IMR-90 (cell line): ENCODE measurements at regions not wholly inside any gene's neighbourhood (a gene's known extent, or its start where the extent isn't known, plus 50 kb on each side); places are given as distances from the start of the nearest gene placed in this dataset.

Experiments used
- ATAC-seq: fragments of 200-7000 bp; cut with Tn5 transposase; 2 replicates; pipeline ENCODE4 v1.9.1; 2020; ENCODE audit warnings: low read depth, mild to moderate bottlenecking, moderate library complexity
- BruUV-seq: library from RNA; stranded (reverse); fragments of 400-500 nt; replicated peaks from 2 replicates; lab custom pipeline; 2021; lab: Mats Ljungman, UMichigan
- CTCF ChIA-PET: fragments of 300-600 bp; formaldehyde crosslinking; extraction: SDS; loops from one replicate; lab custom pipeline; 2021; ENCODE audit warnings: antibody characterized with exemption; lab: Yijun Ruan, JAX
- POLR2A ChIA-PET: fragments of 300-600 bp; sonication (Branson Sonifier 250); formaldehyde crosslinking; loops from one replicate; lab custom pipeline; 2022; ENCODE audit warnings: antibody characterized with exemption; ENCODE audit not compliant: unreplicated experiment; lab: Charles Lee
- DNase-seq: peaks from one replicate; pipeline ENCODE4 v3.0.0; 2013
- H2AFZ ChIP-seq: replicated peaks from 2 replicates; pipeline ENCODE3; 2013; ENCODE audit warnings: low read length, mild to moderate bottlenecking; ENCODE audit not compliant: poor library complexity
- H2AK5ac ChIP-seq: 2 replicates; pipeline ENCODE4 v1.6.1; 2013; ENCODE audit warnings: low read depth, low read length, inconsistent platforms
- H2AK9ac ChIP-seq: replicated peaks from 2 replicates; pipeline ENCODE3; 2013; ENCODE audit warnings: mild to moderate bottlenecking, low read depth, low read length, moderate library complexity; ENCODE audit not compliant: poor library complexity
- H2BK120ac ChIP-seq: 2 replicates; pipeline ENCODE4 v1.6.1; 2013; ENCODE audit warnings: low read depth, low read length, inconsistent platforms
- H2BK15ac ChIP-seq: 3 replicates; pipeline ENCODE4 v1.6.1; 2013; ENCODE audit warnings: low read depth, low read length, inconsistent platforms
- H2BK20ac ChIP-seq: 2 replicates; pipeline ENCODE4 v1.6.1; 2013; ENCODE audit warnings: low read depth, mild to moderate bottlenecking, inconsistent platforms, low read length, moderate library complexity
- H2BK5ac ChIP-seq: 2 replicates; pipeline ENCODE4 v1.6.1; 2013; ENCODE audit warnings: mild to moderate bottlenecking, low read depth, low read length, inconsistent platforms; ENCODE audit not compliant: poor library complexity, severe bottlenecking
- H3K14ac ChIP-seq: replicated peaks from 2 replicates; pipeline ENCODE4 v1.6.1; 2013; ENCODE audit warnings: low read depth, low read length, inconsistent platforms
- H3K18ac ChIP-seq: 2 replicates; pipeline ENCODE4 v1.6.1; 2013; ENCODE audit warnings: low read depth, low read length, control low read depth
- H3K23ac ChIP-seq: 2 replicates; pipeline ENCODE4 v1.6.1; 2013; ENCODE audit warnings: low read depth, low read length, inconsistent platforms
- H3K27ac ChIP-seq: 2 replicates; pipeline ENCODE4 v1.5.1; 2013; ENCODE audit warnings: mild to moderate bottlenecking, control low read depth, low read length; ENCODE audit not compliant: insufficient read depth
- H3K27me3 ChIP-seq: 2 replicates; pipeline ENCODE4 v1.6.1; 2013; ENCODE audit warnings: low read length; ENCODE audit not compliant: control insufficient read depth, insufficient read depth
- H3K36me3 ChIP-seq: 2 replicates; pipeline ENCODE4 v1.6.1; 2013; ENCODE audit warnings: low read length, mixed read lengths; ENCODE audit not compliant: control insufficient read depth, insufficient read depth
- H3K4ac ChIP-seq: 2 replicates; pipeline ENCODE4 v1.6.1; 2013; ENCODE audit warnings: low read depth, low read length, inconsistent platforms
- H3K4me1 ChIP-seq: 2 replicates; pipeline ENCODE4 v1.6.1; 2013; ENCODE audit warnings: low read length, mixed read lengths; ENCODE audit not compliant: control insufficient read depth, insufficient read depth
- H3K4me2 ChIP-seq: 2 replicates; pipeline ENCODE4 v1.6.1; 2013; ENCODE audit warnings: low read depth, mild to moderate bottlenecking, control low read depth, low read length, moderate library complexity
- H3K4me3 ChIP-seq: 2 replicates; pipeline ENCODE4 v1.5.1; 2013; ENCODE audit warnings: low read depth, mild to moderate bottlenecking, control low read depth, low read length, moderate library complexity; ENCODE audit not compliant: insufficient read depth
- H3K56ac ChIP-seq: 2 replicates; pipeline ENCODE4 v1.6.1; 2013; ENCODE audit warnings: low read length, inconsistent platforms; ENCODE audit not compliant: insufficient read depth; ENCODE audit errors: extremely low read depth
- H3K79me1 ChIP-seq, 2 experiments: 2 replicates each; pipeline ENCODE4 v1.6.1; 2013; ENCODE audit warnings: low read length in 2 of 2, inconsistent platforms in 1 of 2, low read depth in 1 of 2
- H3K9ac ChIP-seq: 2 replicates; pipeline ENCODE4 v1.6.1; 2013; ENCODE audit warnings: low read depth, low read length, control low read depth
- H3K9me1 ChIP-seq: 2 replicates; pipeline ENCODE4 v1.6.1; 2013; ENCODE audit warnings: low read length, inconsistent platforms; ENCODE audit not compliant: insufficient read depth
- H3K9me3 ChIP-seq: 2 replicates; pipeline ENCODE4 v1.6.1; 2013; ENCODE audit warnings: low read length; ENCODE audit not compliant: control insufficient read depth, insufficient read depth
- H4K20me1 ChIP-seq: 2 replicates; pipeline ENCODE4 v1.6.1; 2013; ENCODE audit warnings: low read length, inconsistent platforms; ENCODE audit not compliant: insufficient read depth
- H4K5ac ChIP-seq: 2 replicates; pipeline ENCODE4 v1.6.1; 2013; ENCODE audit warnings: mild to moderate bottlenecking, low read depth, low read length, control low read depth
- H4K8ac ChIP-seq, 2 experiments: 2 replicates each; pipeline ENCODE4 v1.6.1; 2013; ENCODE audit warnings: low read depth in 2 of 2, low read length in 2 of 2, control low read depth in 1 of 2, inconsistent platforms in 1 of 2
- H4K91ac ChIP-seq: 2 replicates; pipeline ENCODE4 v1.6.1; 2013; ENCODE audit warnings: low read depth, low read length, inconsistent platforms; ENCODE audit not compliant: insufficient read depth
- BHLHE40 ChIP-seq: fragments of 150-350 bp; IDR thresholded peaks from 2 replicates; pipeline ENCODE4 v1.6.1; 2016; ENCODE audit warnings: mild to moderate bottlenecking, low read depth, low read length
- WGBS, 2 experiments: methylation state at CpG; one replicate each; pipeline versions ENCODE4 v1.1.5 to v1.1.7; 2013; ENCODE audit warnings: missing lambda C conversion rate in 2 of 2; ENCODE audit not compliant: insufficient read length in 1 of 2; ENCODE audit errors: extremely low coverage in 2 of 2; 5-methylcytosine and 5-hydroxymethylcytosine counted together
- dilution Hi-C: fragments of 300-500 bp; cut with HindIII; formaldehyde crosslinking; loops from one replicate; pipeline ENCODE4 v1.14.3; 2018; ENCODE audit warnings: low sequenced_read_pairs; ENCODE audit not compliant: unreplicated experiment
- in situ Hi-C: fragments of 300-500 bp; cut with MboI; formaldehyde crosslinking; loops from 3 replicates; pipeline ENCODE4 v1.14.3; 2019; ENCODE audit warnings: low sequenced_read_pairs, inconsistent platforms, mixed read lengths
- intact Hi-C: fragments of 100-400 bp; cut with micrococcal nuclease; formaldehyde crosslinking; loops from 2 replicates; pipeline ENCODE4 v1.10.0; 2022
- TF ChIP-seq, protein P1 (sequence below): fragments of 150-350 bp; IDR thresholded peaks from 2 replicates; pipeline ENCODE4 v1.6.1; 2016; ENCODE audit warnings: low read depth, mild to moderate bottlenecking, low read length, moderate library complexity, borderline replicate concordance

DNA sequence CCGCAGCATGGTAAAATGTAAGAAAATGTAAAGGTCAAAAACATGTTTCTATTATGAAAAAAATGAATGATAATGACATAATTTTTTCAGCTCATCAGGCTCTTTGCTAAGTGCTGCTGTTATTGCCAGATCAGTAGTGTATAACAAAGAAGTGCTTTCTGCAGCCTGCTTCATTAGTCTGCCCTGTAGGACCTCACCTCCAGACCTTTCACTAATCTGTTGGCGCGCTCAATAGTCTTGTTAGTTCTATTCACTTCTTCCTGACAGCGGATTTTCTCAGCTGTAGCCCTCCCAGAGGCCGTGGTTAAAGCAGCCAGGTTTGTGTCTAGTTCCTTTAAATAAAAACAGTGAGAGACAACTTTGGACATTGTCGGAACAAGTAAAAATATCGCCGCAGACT lies 97.7 kb downstream of the CDCA7 start:
- no peaks in the 10 kb centered on the region for H3K9me1 ChIP-seq
- CTCF ChIA-PET: no interaction called here
- H4K8ac ChIP-seq: no peak overlapping the region
- in situ Hi-C loops: no loop called here
- no peak overlapping the region for H2AFZ ChIP-seq
- H3K36me3 ChIP-seq: no peaks in the 10 kb centered on the region
- H2BK20ac ChIP-seq: no peak overlapping the region
- no peak overlapping the region for H2BK15ac ChIP-seq
- intact Hi-C loops: no loop called here
- no peaks in the 10 kb centered on the region for H3K79me1 ChIP-seq
- H3K14ac ChIP-seq: no peak overlapping the region
- H3K27me3 ChIP-seq: peaks cover 34% of the 10 kb centered on the region
- H3K4ac ChIP-seq: no peak overlapping the region
- DNase-seq: no peak
- dilution Hi-C loops: no loop called here
- no peak overlapping the region for H3K56ac ChIP-seq
- no peaks in the 10 kb centered on the region for H3K9me3 ChIP-seq
- no peak overlapping the region for H3K18ac ChIP-seq
- no peaks in the 10 kb centered on the region for H4K20me1 ChIP-seq
- no CpG with 5 or more reads among the region's 8 CpGs for WGBS, 2 experiments
- H3K23ac ChIP-seq: no peak overlapping the region
- POLR2A ChIA-PET: no interaction called here
- H4K91ac ChIP-seq: no peak overlapping the region
- H2BK5ac ChIP-seq: no peak overlapping the region
- H3K4me3 ChIP-seq: no peak overlapping the region
- ATAC-seq: no peak
- no peak overlapping the region for H4K5ac ChIP-seq
- H3K4me2 ChIP-seq: no peak overlapping the region
- no peak overlapping the region for H3K9ac ChIP-seq
- H3K27ac ChIP-seq: no peak overlapping the region
- no peaks in the 10 kb centered on the region for H3K4me1 ChIP-seq
- no peak overlapping the region for H2AK9ac ChIP-seq
- no peak overlapping the region for H2BK120ac ChIP-seq
- no TSS peak for BruUV-seq
- no peak overlapping the region for H2AK5ac ChIP-seq
- TF ChIP-seq, protein P1, sequence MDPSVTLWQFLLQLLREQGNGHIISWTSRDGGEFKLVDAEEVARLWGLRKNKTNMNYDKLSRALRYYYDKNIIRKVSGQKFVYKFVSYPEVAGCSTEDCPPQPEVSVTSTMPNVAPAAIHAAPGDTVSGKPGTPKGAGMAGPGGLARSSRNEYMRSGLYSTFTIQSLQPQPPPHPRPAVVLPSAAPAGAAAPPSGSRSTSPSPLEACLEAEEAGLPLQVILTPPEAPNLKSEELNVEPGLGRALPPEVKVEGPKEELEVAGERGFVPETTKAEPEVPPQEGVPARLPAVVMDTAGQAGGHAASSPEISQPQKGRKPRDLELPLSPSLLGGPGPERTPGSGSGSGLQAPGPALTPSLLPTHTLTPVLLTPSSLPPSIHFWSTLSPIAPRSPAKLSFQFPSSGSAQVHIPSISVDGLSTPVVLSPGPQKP: no peak
- no peak for TF ChIP-seq BHLHE40
